Body of pancreas (tissue), 4 donors: ENCODE measurements at regions not wholly inside any gene's neighbourhood (a gene's known extent, or its start where the extent isn't known, plus 50 kb on each side); places are given as distances from the start of the nearest gene placed in this dataset.

Source experiments
- CTCF ChIP-seq, 7 experiments: fragments of 450-650 bp in 4 of 7; fragments of 200-600 bp in 3 of 7; sonication (generic) in 3 of 7; IDR thresholded peaks; one replicate each; pipeline ENCODE4 v1.5.1; 2016 to 2019; ENCODE audit warnings: antibody characterized with exemption in 7 of 7
- POLR2A ChIP-seq, 3 donors: fragments of 450-650 bp; IDR thresholded peaks; one replicate each; pipeline ENCODE4 v1.6.1; 2016; ENCODE audit warnings: antibody characterized with exemption in 3 of 3, mild to moderate bottlenecking in 2 of 3

GRCh38 chr5:124552526-124552925 is 193.9 kb downstream of the ZNF608 start:
- no peak for TF ChIP-seq CTCF (IDR thresholded peaks at IDR 0.05)
- no peak for TF ChIP-seq POLR2A (IDR thresholded peaks at IDR 0.05)
